HAP-1 (cell line): ENCODE measurements at regions not wholly inside any gene's neighbourhood (a gene's known extent, or its start where the extent isn't known, plus 50 kb on each side); places are given as distances from the start of the nearest gene placed in this dataset.

ENCODE experiments used
- DNase-seq, 2 experiments: peaks; one replicate each; pipeline ENCODE4 v3.0.0-alpha.2; 2016 to 2020; ENCODE audit warnings: low spot score in 2 of 2
- H3K27me3 ChIP-seq: fragments of 250-450 bp; sonication (Bioruptor Pico); 2 replicates; pipeline ENCODE4 v1.5.1; 2020; ENCODE audit warnings: low read depth, mild to moderate bottlenecking, moderate library complexity
- H3K36me3 ChIP-seq: fragments of 250-450 bp; sonication (Bioruptor Pico); replicated peaks from 2 replicates; pipeline ENCODE4 v1.5.1; 2020; ENCODE audit warnings: mild to moderate bottlenecking
- H3K4me1 ChIP-seq: fragments of 250-450 bp; sonication (Bioruptor Pico); 2 replicates; pipeline ENCODE4 v1.5.1; 2020; ENCODE audit warnings: mild to moderate bottlenecking
- H3K4me3 ChIP-seq: fragments of 250-450 bp; sonication (Bioruptor Pico); 2 replicates; pipeline ENCODE4 v1.5.1; 2020; ENCODE audit warnings: mild to moderate bottlenecking, moderate library complexity
- H3K9me3 ChIP-seq: fragments of 250-450 bp; sonication (Bioruptor Pico); 2 replicates; pipeline ENCODE4 v1.5.1; 2020; ENCODE audit warnings: mild to moderate bottlenecking, moderate library complexity
- in situ Hi-C: fragments of 300-500 bp; cut with MboI; formaldehyde crosslinking; loops from 3 replicates; pipeline ENCODE4 v1.14.3; 2020; ENCODE audit warnings: low sequenced_read_pairs, inconsistent platforms, mixed read lengths

- no peak for DNase-seq
- in situ Hi-C loops, result no loop called here
- Histone ChIP-seq H3K36me3 (no peaks in the 10 kb centered on the region), H3K4me3 (no peak overlapping the region), H3K4me1 (no peaks in the 10 kb centered on the region), H3K27me3 (no peaks in the 10 kb centered on the region), H3K9me3 (no peaks in the 10 kb centered on the region)
Measured at GRCh38 chr3:187943677-187944389, 198.6 kb upstream of the BCL6 start.

- DNase-seq, result no peak
- in situ Hi-C loops, result no loop called here
- Histone ChIP-seq H3K4me3 (no peak overlapping the region), H3K27me3 (no peaks in the 10 kb centered on the region), H3K36me3 (no peaks in the 10 kb centered on the region), H3K4me1 (no peaks in the 10 kb centered on the region), H3K9me3 (no peaks in the 10 kb centered on the region)
Measured at GRCh38 chr3:187944390-187945179, 199.3 kb upstream of the BCL6 start.

- Histone ChIP-seq H3K4me3 (no peak overlapping the region), H3K27me3 (no peaks in the 10 kb centered on the region), H3K9me3 (no peaks in the 10 kb centered on the region), H3K36me3 (no peaks in the 10 kb centered on the region), H3K4me1 (no peaks in the 10 kb centered on the region)
- in situ Hi-C loops, result no loop called here
- DNase-seq, result no peak
Measured at GRCh38 chr3:187945374-187945773, 200.1 kb upstream of the BCL6 start.

- no peak for DNase-seq
- no peaks in the 10 kb centered on the region for H3K4me1 ChIP-seq
- H3K9me3 ChIP-seq, result no peaks in the 10 kb centered on the region
- in situ Hi-C loops, result no loop called here
- H3K27me3 ChIP-seq, result no peaks in the 10 kb centered on the region
- no peak overlapping the region for H3K4me3 ChIP-seq
- H3K36me3 ChIP-seq, result no peaks in the 10 kb centered on the region
Measured at GRCh38 chr3:187946163-187946691, 201.0 kb upstream of the BCL6 start.

- Histone ChIP-seq H3K4me1 (no peaks in the 10 kb centered on the region), H3K27me3 (no peaks in the 10 kb centered on the region), H3K36me3 (no peaks in the 10 kb centered on the region), H3K4me3 (no peak overlapping the region), H3K9me3 (no peaks in the 10 kb centered on the region)
- no peak for DNase-seq
- in situ Hi-C loops, result no loop called here
Measured at GRCh38 chr3:187946981-187947380, 201.7 kb upstream of the BCL6 start.

GRCh38 chr3:187947927-187948682, 202.8 kb upstream of the BCL6 start:
- no peaks in the 10 kb centered on the region for H3K4me1 ChIP-seq
- no peaks in the 10 kb centered on the region for H3K36me3 ChIP-seq
- no peaks in the 10 kb centered on the region for H3K9me3 ChIP-seq
- H3K4me3 ChIP-seq, result no peak overlapping the region
- in situ Hi-C loops, result no loop called here
- no peaks in the 10 kb centered on the region for H3K27me3 ChIP-seq
- DNase-seq, result no peak

GRCh38 chr3:187949093-187949820, 204.0 kb upstream of the BCL6 start:
- Histone ChIP-seq H3K9me3 (no peaks in the 10 kb centered on the region), H3K27me3 (no peaks in the 10 kb centered on the region), H3K4me1 (no peaks in the 10 kb centered on the region), H3K4me3 (no peak overlapping the region), H3K36me3 (no peaks in the 10 kb centered on the region)
- DNase-seq, result no peak
- in situ Hi-C loops, result no loop called here

- H3K36me3 ChIP-seq, result no peaks in the 10 kb centered on the region
- DNase-seq, result no peak
- no peaks in the 10 kb centered on the region for H3K27me3 ChIP-seq
- H3K4me3 ChIP-seq, result no peak overlapping the region
- H3K9me3 ChIP-seq, result no peaks in the 10 kb centered on the region
- in situ Hi-C loops, result no loop called here
- H3K4me1 ChIP-seq, result no peaks in the 10 kb centered on the region
Measured at GRCh38 chr3:187950671-187951070, 203.3 kb upstream of the LPP start.

- Histone ChIP-seq H3K4me3 (no peak overlapping the region), H3K9me3 (no peaks in the 10 kb centered on the region), H3K4me1 (no peaks in the 10 kb centered on the region), H3K36me3 (no peaks in the 10 kb centered on the region), H3K27me3 (no peaks in the 10 kb centered on the region)
- in situ Hi-C loops, result no loop called here
- no peak for DNase-seq
Measured at GRCh38 chr3:187951452-187952190, 202.3 kb upstream of the LPP start.

- Histone ChIP-seq H3K36me3 (no peaks in the 10 kb centered on the region), H3K9me3 (no peaks in the 10 kb centered on the region), H3K27me3 (no peaks in the 10 kb centered on the region), H3K4me1 (no peaks in the 10 kb centered on the region), H3K4me3 (no peak overlapping the region)
- in situ Hi-C loops, result no loop called here
- DNase-seq, result no peak
Measured at GRCh38 chr3:187952849-187953248, 201.1 kb upstream of the LPP start.

- no peaks in the 10 kb centered on the region for H3K27me3 ChIP-seq
- no peaks in the 10 kb centered on the region for H3K9me3 ChIP-seq
- in situ Hi-C loops, result no loop called here
- DNase-seq, result no peak
- H3K36me3 ChIP-seq, result no peaks in the 10 kb centered on the region
- H3K4me1 ChIP-seq, result no peaks in the 10 kb centered on the region
- H3K4me3 ChIP-seq, result no peak overlapping the region
Measured at GRCh38 chr3:187954516-187954872, 199.5 kb upstream of the LPP start.

- no peak for DNase-seq
- Histone ChIP-seq H3K9me3 (no peaks in the 10 kb centered on the region), H3K4me3 (no peak overlapping the region), H3K27me3 (no peaks in the 10 kb centered on the region), H3K36me3 (no peaks in the 10 kb centered on the region), H3K4me1 (no peaks in the 10 kb centered on the region)
- in situ Hi-C loops, result no loop called here
Measured at GRCh38 chr3:187954873-187955586, 198.9 kb upstream of the LPP start.
